Progenitor cell of endocrine pancreas (in vitro differentiated cells): ENCODE measurements at regions not wholly inside any gene's neighbourhood (a gene's known extent, or its start where the extent isn't known, plus 50 kb on each side); places are given as distances from the start of the nearest gene placed in this dataset.
"Not testable (repeated sequence)": the region's sequence is repeated elsewhere in the genome, so short reads cannot be mapped to it uniquely, and the experiment has no call there.

ENCODE experiments used
- DNase-seq: peaks from one replicate; pipeline ENCODE4 v3.0.0; 2021; ENCODE audit warnings: low spot score; ENCODE audit not compliant: unreplicated experiment
- H3K27ac Mint-ChIP-seq: 2 replicates; pipeline ENCODE4 v1.8.0; 2021; ENCODE audit warnings: mild to moderate bottlenecking, moderate library complexity, mixed read lengths
- H3K27me3 Mint-ChIP-seq: 2 replicates; pipeline ENCODE4 v1.8.0; 2021; ENCODE audit warnings: mixed read lengths
- H3K36me3 Mint-ChIP-seq: 2 replicates; pipeline ENCODE4 v1.8.0; 2022; ENCODE audit warnings: mixed read lengths; ENCODE audit not compliant: insufficient read depth
- H3K4me1 Mint-ChIP-seq: 2 replicates; pipeline ENCODE4 v1.8.0; 2021; ENCODE audit warnings: low read depth, mixed read lengths
- H3K4me3 Mint-ChIP-seq: 2 replicates; pipeline ENCODE4 v1.8.0; 2021; ENCODE audit warnings: low read depth, mild to moderate bottlenecking, moderate library complexity, mixed read lengths
- H3K9me3 Mint-ChIP-seq: 2 replicates; pipeline ENCODE4 v1.8.0; 2021; ENCODE audit warnings: low read depth, mixed read lengths

DNA sequence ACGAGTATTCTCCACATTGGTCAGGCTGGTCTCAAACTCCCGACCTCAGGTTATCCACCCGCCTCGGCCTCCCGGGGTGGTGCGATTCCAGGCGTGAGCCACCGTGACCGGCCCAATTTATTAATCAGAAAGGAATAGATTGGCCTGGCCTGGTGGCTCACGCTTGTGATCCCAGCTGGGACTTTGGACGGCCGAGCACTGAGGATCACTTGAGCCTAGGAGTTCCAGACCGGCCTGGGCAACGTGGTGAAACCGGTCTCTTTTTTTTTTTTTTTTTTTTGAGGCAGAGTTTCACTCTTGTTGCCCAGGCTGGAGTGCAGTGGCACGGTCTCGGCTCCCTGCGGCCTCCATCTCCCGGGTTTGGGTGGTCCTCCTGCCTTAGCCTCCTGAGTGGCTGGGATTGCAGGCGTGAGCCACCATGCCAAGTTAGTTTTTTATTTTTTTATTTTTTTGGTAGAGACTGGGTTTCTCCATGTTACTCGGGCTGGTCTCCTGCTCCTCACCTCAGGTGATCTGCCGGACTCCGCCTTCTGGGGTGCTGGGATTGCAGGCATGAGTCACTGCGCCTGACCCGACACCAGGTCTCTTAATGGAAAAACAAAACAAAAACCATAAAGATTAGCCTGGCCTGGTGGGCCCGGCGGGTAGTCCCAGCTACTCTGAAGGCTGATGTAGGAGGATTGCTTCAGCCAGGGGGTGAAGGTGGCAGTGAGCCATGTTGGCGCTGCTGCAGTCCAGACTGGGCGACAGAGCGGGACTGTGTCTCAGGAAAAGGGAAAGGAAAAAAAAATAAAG lies 141.0 kb downstream of the GOLGA6L22 start:
- not testable (repeated sequence) for H3K27me3 Mint-ChIP-seq, H3K9me3 Mint-ChIP-seq, H3K4me1 Mint-ChIP-seq, H3K27ac Mint-ChIP-seq, H3K36me3 Mint-ChIP-seq, H3K4me3 Mint-ChIP-seq, DNase-seq

DNA sequence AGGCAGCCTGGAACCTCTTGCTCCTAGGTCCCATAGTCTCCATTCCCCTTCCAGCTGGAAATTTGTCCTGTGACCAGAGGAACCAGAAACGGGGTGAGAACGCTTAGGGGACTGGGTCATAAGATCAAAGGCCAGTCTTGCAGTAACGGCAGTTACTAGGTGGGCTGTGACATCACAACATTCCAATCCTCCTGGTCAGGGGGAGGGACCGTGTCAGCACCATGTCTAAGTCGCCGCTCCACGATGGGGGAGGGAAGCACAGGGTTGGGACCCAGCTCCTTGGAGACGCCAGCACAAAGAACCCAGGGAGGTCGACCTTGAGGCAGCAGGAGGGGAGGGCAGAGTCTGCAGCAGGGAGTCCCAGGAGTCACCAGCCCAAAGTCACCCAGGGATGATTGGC lies 158.3 kb downstream of the GOLGA6L22 start:
- not testable (repeated sequence) for H3K36me3 Mint-ChIP-seq, H3K27me3 Mint-ChIP-seq, H3K9me3 Mint-ChIP-seq, H3K4me3 Mint-ChIP-seq, DNase-seq, H3K4me1 Mint-ChIP-seq, H3K27ac Mint-ChIP-seq

DNA sequence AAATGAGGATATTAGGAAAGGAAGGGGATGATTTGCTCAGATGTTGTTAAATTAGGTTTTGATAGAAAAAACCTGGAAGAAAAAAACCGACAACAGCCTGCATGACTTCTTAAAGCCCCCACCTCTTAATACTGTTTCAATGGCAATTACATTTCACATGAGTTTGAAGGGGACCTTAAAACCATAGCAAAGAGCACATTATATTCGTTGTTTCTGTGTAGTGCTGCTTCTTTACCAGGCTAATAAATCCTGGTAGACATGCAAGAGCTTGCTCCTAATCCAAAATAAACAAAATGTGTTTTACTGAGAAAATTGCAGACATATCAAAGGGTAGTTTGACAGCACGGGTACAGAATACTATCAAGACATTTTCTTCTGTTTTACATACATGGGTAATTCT lies 154.7 kb upstream of the NIPA1 start:
- H3K27me3 Mint-ChIP-seq, H3K27ac Mint-ChIP-seq, H3K4me3 Mint-ChIP-seq, DNase-seq, H3K9me3 Mint-ChIP-seq, H3K4me1 Mint-ChIP-seq, H3K36me3 Mint-ChIP-seq: not testable (repeated sequence)

DNA sequence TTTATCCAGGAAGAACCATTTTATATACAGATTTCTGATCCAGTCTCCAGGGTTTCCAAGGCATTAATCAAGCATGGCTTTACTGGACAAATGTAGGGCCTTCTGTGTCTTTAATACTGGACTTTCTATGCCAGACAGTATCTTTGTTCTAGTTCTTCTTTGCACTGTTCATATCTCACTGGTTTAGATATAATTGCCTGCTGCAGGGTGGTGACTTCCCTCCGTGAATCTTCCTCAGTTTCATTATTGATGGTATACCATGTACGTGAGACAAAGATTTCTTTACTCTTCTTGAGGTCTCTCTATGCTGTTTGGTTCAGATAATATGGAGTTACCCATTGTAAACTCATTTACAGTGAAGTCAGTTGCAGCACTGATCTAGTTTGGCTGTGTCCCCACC lies 146.5 kb upstream of the NIPA1 start:
- not testable (repeated sequence) for H3K27ac Mint-ChIP-seq, H3K4me3 Mint-ChIP-seq, H3K36me3 Mint-ChIP-seq, H3K27me3 Mint-ChIP-seq, H3K9me3 Mint-ChIP-seq, H3K4me1 Mint-ChIP-seq, DNase-seq

DNA sequence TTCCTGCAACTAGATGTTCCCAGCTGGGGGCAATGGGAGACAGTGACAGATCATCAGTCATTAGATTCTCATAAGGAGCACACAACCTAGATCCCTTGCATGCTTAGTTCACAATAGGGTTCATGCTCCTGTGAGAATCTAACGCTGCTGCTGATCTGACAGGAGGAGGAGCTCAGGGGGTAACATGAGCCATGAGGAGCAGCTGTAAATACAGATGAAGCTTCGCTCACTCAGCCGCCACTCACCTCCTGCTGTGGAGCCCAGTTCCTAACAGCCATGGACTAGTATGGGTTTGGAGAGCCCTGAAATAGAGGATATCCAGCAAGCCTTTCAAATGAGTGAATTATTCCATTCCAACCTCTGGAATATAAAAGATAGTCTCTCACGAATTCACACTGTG lies 137.0 kb upstream of the NIPA1 start:
- H3K4me1 Mint-ChIP-seq, H3K27me3 Mint-ChIP-seq, DNase-seq, H3K4me3 Mint-ChIP-seq, H3K36me3 Mint-ChIP-seq, H3K9me3 Mint-ChIP-seq, H3K27ac Mint-ChIP-seq: not testable (repeated sequence)

DNA sequence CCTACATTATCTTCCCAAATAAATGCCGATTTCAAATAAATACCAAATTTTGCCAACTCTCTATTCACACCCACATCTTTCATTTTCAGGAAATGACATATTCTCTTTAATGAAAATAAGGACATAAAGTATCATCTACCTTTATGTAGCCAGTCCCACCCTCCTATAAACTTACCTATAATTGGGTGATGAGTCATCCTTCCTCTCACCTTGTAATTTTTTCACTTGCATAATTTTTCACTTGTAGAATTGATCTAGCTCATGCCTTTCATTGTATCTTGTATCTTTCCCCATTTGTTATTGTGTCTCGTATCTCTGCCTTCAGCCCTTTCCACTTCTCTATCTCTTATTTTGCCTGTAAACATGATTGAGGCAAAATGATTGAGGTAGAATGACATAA lies 135.3 kb upstream of the NIPA1 start:
- not testable (repeated sequence) for DNase-seq, H3K9me3 Mint-ChIP-seq, H3K4me3 Mint-ChIP-seq, H3K4me1 Mint-ChIP-seq, H3K27ac Mint-ChIP-seq, H3K36me3 Mint-ChIP-seq, H3K27me3 Mint-ChIP-seq

DNA sequence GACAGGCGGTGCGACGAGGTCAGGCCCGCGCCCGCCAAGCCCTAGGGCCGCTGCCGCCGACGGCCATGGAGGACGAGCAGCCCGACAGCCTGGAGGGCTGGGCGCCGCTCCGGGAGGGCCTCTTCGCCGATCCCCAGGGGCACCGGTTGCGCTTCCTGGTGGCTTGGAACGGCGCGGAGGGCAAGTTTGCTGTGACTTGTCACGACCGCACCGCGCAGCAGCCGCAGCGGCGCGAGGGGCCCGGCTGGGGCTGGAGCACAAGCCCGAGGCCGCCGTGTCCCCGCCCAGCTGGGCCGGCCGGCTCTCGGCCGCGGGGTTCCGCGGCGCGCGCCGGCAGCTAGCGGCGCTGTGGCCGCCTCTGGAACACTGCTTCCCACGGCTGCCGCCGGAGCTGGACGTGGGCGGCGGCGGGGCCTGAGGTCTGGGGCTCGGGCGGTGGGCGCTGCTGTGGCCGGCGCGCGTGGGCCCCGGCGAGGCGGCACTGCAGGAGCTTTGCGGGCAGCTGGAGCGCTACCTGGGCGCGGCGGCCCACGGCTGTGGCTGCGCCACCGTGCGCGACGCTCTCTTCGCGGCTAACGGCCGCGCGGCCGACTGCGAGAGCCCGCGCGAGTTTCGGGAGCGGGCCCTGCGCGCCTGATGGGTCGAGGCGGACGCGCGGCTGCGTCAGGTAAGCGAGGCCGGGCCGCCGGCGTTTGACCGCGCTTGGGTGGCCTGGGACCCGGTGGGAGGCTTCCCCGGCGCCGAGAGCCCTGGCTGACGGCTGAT lies 122.0 kb upstream of the NIPA1 start:
- DNase-seq = peak; percentile 31
- peaks cover 21% of the 10 kb centered on the region for H3K27me3 Mint-ChIP-seq
- H3K9me3 Mint-ChIP-seq, H3K4me3 Mint-ChIP-seq, H3K27ac Mint-ChIP-seq, H3K4me1 Mint-ChIP-seq, H3K36me3 Mint-ChIP-seq: not testable (repeated sequence)

DNA sequence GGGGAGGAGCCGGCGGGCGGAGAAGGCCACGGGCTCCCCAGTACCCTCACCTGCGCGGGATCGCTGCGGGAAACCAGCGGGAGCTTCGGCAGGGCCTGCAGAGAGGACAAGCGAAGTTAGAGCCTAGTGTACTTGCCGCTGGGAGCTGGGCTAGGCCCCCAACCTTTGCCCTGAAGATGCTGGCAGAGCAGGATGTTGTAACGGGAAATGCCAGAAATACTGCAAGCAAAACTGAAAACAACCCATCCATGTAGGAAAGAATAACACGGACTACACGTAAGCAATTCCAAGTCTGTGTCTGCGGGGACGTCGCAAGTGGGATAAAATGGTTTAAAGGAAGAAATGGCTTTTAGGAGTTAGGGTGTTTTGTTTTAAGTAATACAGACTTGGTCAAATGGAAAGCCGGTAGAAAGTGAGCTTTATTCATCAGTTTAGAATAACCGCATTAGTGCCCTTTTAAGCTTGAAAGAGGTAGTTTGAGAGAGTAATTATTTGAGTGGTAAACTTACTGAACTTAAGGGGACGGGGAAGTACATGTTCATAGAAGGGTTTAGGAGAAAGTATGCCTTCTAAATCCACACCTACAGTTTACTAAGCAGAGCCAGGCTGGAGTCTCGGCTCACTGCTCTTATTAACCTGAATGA lies 121.3 kb upstream of the NIPA1 start:
- not testable (repeated sequence) for H3K36me3 Mint-ChIP-seq, H3K27ac Mint-ChIP-seq, H3K9me3 Mint-ChIP-seq, DNase-seq, H3K4me1 Mint-ChIP-seq
- peaks cover 21% of the 10 kb centered on the region for H3K27me3 Mint-ChIP-seq
- peak overlapping the region; percentile 63 for H3K4me3 Mint-ChIP-seq

DNA sequence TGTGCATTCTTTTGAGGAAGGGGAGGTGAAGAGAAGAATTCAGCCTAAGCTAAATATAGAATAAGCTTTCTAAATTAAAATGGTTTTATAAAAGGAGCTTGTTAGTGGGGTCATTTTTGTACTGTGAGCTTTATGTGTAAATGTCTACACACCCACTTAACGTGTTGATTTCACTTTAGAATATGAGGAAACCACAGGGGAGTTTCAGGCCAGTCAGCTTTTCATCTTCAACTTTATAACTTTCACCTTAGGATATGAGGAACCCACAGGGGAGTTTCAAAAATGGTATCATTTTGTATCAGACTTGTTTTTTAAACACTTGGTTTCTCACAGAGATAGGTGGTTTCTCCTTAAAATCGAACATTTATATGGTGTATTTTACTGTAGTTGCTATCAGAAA lies 120.7 kb upstream of the NIPA1 start:
- peak overlapping the region; percentile 63 for H3K4me3 Mint-ChIP-seq
- H3K27me3 Mint-ChIP-seq = peaks cover 21% of the 10 kb centered on the region
- H3K9me3 Mint-ChIP-seq, H3K36me3 Mint-ChIP-seq, DNase-seq, H3K27ac Mint-ChIP-seq, H3K4me1 Mint-ChIP-seq: not testable (repeated sequence)

DNA sequence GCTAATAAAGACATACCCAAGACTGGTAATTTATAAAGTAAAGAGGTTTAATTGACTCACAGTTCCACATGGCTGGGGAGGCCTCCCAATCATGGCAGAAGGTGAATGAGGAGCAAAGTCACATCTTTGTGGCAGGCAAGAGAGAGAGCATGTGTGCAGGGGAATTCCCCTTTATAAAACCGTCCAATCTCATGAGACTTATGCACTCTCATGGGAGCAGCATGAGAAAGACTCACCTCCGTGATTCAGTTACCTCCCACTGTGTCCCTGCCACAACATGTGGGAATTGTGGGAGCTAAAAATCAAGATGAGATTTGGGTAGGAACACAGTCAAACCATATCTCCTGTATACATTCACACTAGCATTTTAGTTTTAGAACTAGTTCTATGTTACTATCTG lies 101.7 kb upstream of the NIPA1 start:
- not testable (repeated sequence) for H3K36me3 Mint-ChIP-seq, H3K4me1 Mint-ChIP-seq, H3K27ac Mint-ChIP-seq, H3K4me3 Mint-ChIP-seq, H3K27me3 Mint-ChIP-seq, DNase-seq, H3K9me3 Mint-ChIP-seq

DNA sequence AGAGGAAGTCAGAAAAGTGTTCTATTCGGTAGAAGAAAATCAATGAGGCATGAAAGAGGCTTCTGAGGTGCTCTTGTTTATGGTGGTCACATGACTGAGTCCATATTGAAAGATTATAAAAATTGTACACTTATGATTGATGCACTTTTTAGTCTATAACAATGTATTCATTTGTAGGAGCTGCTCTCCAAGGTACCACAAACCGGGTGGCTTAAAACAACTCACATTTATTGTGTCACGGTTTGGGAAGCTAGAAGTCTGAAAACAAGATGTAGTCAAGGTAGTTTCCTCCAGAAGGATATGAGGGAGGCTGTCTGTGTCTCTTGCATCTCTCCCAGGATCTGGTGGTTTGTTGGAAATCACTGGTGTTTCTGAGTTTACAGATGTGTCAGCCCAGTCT lies 86.6 kb upstream of the NIPA1 start:
- H3K27me3 Mint-ChIP-seq, H3K9me3 Mint-ChIP-seq, H3K4me1 Mint-ChIP-seq, H3K27ac Mint-ChIP-seq, H3K4me3 Mint-ChIP-seq, DNase-seq, H3K36me3 Mint-ChIP-seq: not testable (repeated sequence)

DNA sequence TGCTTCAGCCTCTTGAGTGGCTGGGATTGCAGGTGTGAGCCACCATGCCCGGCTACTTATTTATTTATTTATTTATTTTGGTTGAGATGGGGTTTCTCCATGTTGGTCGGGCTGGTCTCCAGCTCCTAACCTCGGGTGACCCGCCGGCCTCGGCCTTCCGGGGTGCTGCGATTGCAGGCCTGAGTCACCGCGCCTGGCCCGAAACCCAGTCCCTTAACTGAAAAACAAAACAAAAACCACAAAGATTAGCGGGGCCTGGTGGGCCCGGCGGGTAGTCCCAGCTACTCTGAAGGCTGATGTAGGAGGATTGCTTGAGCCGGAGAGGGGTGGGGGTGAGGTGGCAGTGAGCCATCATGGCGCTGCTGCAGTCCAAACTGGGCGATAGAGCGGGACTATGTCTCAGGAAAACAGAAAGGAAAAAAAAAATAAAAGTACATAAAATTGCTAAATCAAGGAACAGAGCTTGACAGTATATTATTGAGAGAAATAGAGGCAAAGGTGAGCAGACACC lies 75.6 kb upstream of the NIPA1 start:
- H3K9me3 Mint-ChIP-seq, H3K4me1 Mint-ChIP-seq, H3K27me3 Mint-ChIP-seq, DNase-seq, H3K27ac Mint-ChIP-seq, H3K36me3 Mint-ChIP-seq, H3K4me3 Mint-ChIP-seq: not testable (repeated sequence)

DNA sequence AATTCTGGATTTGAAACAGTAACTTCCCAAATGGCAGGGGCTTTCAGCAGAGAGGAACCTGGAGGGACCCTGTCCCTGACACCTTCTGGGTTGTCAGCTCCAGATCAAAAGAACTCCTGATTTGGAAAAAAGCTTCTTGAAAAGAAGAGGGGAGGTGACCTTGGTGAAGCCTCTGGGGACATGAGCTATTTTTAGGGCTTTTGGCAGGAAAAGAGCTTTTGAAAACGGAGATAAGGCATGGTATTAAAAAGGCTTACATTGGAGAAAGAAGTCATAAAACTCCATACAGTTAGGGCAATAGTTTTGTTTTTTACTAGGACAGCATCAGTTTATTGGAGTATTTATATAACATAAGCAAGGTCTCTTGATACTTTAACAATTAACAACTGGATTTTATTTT lies 72.5 kb upstream of the NIPA1 start:
- not testable (repeated sequence) for H3K4me1 Mint-ChIP-seq, H3K27ac Mint-ChIP-seq, H3K4me3 Mint-ChIP-seq, H3K36me3 Mint-ChIP-seq, H3K9me3 Mint-ChIP-seq, DNase-seq, H3K27me3 Mint-ChIP-seq
